Activated gamma-delta T cell treated with anti-CD3 and anti-CD28 coated beads, Interleukin-2, amount 50 U/mL, for 16 hours (primary cell): ENCODE measurements at regions not wholly inside any gene's neighbourhood (a gene's known extent, or its start where the extent isn't known, plus 50 kb on each side); places are given as distances from the start of the nearest gene placed in this dataset.
"Not testable (repeated sequence)": the region's sequence is repeated elsewhere in the genome, so short reads cannot be mapped to it uniquely, and the experiment has no call there.

Experiments used
- DNase-seq: peaks from one replicate; pipeline ENCODE4 v3.0.0-alpha.2; 2020; ENCODE audit warnings: low read depth

GRCh38 chr12:91307957-91308670 lies 125.5 kb upstream of the DCN start:
- no peak for DNase-seq

DNA sequence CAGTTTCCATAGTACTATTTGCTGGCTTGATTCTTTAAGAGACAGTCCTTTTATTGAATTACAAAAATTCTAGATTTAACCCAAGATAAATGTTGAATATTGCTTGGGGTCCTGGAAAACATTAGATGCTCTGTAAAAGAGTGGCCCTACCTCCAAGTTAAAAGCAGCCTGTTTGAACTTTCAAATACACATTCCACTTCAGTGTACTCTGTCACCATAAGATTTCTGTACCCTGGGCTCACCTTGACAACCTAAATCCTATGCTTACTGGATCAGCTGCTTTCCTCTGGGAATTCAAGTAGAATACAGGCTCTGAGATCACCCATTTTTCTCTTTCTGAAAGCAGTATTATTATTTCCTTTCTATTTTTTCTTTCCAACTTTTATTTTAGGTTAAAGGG lies 107.7 kb upstream of the DCN start:
- DNase-seq, result no peak

DNA sequence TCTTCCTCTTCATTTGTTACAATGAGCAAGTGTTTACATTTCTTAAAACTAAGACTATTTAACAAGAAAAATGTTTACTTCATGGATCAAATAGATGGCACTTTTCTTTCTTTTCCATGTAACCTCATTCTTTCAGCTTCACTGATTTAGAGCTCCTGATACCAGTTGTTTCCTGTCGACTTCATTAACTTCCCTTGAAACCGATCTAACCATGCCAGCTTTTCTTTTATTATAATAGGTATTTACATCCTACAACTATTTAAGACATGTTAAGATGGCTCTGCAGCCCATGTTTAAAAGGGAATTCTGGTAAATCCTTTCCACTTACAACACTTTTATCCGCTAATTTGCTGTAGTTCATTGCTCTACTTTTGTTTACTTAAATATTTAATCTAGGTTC lies 107.3 kb upstream of the DCN start:
- DNase-seq, result no peak

DNA sequence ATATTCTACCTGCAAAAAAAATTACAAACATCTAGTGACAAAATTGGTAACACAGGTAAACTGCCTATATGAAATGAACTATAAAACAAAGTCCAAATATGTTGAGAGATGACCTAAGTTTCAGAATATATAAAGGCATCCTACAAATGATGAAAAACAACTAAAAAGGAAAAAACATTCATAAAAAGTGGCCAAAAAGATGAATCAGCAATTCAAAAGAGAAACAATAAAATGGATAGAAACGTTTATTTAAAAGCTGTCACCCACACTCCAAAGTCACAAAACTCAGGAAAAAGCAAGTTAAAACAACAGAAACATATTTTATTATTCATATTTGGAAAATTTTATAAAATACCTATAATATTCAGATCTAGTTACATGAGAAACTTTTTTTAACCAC lies 106.5 kb upstream of the DCN start:
- no peak for DNase-seq

- DNase-seq, result no peak
These were observed 105.1 kb upstream of the DCN start for GRCh38 chr12:91287753-91288152.

- DNase-seq, result no peak
These were observed 95.5 kb upstream of the DCN start for GRCh38 chr12:91278126-91278525.

DNA sequence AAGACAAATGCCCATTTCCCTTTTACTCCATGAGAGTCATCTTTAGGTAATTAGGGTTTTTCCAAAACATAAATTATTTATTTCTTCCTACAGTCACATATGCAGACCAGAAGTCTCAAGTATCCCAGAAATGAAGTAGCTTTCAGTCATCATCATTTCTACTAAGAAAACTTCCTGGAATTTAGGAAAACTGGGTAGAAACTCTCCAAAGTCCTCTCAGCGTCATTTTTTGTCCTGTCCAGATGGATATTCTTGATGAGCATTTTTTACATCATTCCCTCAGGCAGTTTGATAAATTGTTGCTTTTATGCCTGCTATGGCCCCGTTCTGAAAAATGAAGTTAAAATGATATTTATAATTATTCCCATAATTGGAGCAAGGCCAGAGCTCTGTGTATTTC lies 93.9 kb upstream of the DCN start:
- DNase-seq, result no peak

DNA sequence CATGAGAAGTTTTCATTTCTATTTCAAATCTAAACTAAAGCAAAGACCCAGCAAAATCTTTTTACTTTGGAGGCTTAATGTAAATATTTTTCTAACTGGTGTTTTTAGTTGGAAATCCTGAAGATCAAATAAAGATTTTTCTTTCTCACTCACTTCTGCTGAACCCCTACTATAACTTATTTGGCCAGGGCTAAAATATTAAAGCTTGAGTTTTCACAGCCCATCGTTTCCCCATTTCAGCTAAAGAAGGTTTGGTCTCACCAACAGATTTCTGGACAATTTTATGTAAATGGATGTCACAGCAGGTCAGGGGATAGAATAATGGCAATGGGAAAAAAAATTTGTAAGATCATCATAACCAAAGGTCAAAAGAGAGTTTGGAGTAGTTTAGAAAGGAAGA lies 92.7 kb upstream of the DCN start:
- no peak for DNase-seq

DNA sequence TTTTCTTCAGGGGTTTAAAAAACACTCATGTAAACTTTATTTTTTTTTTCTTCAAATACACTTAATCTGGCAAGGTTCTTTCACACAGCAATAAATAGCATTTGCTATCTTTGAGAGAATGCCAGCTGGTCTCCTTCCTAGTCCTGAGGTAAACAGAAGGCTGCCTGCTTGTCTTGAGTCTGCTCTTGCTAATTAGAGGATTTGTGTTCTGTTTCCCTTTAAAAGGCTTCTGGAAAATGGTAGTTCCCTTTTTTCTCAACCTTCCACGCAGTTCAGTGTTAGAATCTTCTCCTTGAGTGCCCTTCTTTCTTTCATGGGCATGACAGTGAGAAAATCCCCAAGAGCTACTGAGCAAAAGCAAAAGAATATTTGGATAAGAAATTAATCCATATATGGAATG lies 92.3 kb upstream of the DCN start:
- DNase-seq, result no peak

DNA sequence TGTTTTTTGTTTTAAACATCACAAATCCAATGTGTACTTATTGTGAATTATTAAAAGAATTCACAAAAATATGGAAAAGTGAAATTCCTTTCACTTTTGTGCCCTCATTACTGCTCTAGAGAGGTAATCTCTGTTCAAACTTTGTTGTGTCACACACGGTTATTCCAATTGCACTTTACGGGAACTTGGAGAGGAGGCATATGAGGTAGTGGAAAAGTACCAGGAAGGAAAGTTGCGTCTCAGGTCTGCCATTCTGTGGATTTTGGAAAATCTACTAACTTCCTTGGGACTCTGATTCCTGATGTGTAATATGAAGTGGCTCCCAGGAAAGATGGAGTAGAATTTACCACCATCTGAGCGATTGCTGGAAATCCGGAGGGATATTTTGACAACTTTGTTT lies 90.9 kb upstream of the DCN start:
- no peak for DNase-seq

GRCh38 chr12:91272461-91273063 lies 89.9 kb upstream of the DCN start:
- DNase-seq, result no peak

GRCh38 chr12:91271185-91271584 lies 88.6 kb upstream of the DCN start:
- no peak for DNase-seq

DNA sequence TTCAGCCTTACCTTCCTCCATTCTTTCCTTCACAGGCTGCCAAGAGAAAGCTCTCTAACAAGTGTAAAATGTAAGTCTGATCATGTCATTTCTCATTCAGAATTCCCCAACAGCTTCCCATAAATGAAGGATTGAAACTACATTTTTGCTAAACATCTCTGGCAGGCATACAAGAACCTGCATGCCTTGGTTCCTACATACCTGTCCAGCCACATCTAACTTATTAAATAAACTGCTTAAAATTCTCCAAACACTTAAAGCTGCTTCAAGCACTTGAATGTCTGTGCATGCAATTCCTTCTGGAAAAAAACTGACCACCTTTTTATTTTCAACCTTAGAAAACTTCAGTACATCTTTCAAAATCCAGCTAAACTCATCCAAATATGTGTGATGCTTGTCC lies 84.4 kb upstream of the DCN start:
- DNase-seq, result no peak

DNA sequence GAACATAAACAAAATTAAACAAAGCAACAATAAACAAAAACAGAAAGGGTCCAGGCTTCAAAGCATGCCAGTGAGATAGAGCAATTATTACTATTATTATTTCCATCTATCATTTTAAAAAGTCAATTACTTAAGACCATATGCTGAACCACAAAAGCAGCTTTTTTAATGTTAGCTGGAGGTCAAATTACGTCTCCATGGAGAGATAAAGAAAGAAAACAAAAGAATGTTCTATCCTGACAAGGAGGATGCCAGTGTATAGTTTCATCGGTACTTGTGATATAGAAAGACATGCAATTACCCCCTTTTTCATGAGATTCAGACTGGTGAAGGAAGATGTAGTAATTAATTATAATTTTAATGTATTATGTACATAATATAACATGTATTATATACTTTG lies 81.6 kb upstream of the DCN start:
- no peak for DNase-seq

DNA sequence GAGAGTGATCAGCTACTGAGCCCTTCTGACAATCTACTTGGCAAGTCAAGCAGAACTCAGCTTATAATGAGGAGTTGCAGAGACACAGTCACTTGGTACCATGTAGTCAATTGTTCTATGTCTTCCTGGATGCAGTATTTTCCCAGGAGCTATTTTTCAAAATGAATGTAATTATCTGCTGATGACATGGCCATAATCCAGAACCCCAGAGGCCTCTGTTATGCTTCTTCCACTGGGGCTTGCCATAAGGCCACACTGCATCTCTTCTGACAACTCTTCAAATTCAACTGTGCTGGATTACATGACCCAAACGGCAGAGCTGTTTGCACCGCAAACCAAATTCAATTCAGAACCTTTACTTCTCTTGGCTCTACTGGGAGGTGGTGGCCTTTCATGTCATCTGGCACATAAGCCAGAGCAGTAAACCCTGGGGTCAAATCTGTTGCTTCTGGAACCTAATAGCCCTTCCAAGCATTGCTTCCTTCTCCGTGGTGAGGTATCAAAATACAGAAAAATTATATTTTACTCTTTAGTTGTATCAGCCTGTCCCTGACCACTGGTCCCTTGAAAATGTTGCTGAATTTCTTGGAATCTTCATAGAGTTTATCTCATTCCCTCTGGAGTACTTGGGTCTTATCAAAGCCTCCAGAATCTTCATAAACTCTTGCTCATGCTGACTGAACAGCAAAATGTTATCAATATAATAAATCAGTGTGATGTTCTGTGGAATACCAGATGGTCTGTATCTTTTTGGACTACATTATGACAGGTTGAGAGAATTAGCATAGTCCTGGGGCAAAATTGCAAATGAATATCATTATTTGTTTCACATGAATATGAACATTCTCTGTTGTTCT lies 79.4 kb upstream of the DCN start:
- no peak for DNase-seq

DNA sequence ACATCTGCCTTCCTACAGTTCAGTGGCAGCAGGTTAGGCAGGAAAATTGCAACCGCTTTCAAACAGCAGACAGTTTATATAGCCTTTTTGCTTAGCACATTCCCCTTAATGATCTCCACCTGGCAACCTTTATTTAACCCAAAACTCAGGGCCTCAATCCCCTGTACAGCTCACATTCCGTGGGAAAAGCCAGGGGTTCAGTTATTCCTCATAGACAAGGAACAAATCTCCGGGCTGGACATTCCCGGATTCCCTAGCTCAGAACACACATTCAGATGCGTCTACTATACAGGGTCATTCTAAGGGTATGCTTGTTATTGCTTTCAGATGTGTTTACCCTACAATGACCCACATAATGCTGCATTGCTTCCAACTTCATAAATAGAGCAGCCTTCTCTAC lies 73.8 kb upstream of the DCN start:
- no peak for DNase-seq

GRCh38 chr12:91252341-91252740 lies 69.7 kb upstream of the DCN start:
- no peak for DNase-seq

DNA sequence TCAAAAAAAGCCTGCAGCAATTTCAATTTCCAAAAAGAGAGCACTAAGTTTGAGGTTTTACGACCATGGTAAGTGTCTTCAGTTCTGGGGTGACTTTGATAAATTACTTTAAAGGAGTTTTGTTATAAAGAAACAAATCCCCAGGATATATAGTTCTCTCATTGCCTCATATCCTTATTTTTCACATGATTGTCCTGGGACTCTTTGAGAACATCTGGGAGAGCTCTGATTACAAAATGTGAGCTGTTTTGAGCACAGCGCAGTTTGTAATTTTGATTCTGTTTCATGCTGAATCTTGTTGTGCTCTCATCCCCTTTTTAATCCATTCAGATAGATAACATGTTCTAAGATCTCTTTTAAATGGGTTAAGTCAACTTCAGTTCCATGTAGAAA lies 67.7 kb upstream of the DCN start:
- no peak for DNase-seq

GRCh38 chr12:91249518-91250272 lies 67.1 kb upstream of the DCN start:
- no peak for DNase-seq

- DNase-seq, result no peak
These were observed 66.4 kb upstream of the DCN start for GRCh38 chr12:91249054-91249453.

DNA sequence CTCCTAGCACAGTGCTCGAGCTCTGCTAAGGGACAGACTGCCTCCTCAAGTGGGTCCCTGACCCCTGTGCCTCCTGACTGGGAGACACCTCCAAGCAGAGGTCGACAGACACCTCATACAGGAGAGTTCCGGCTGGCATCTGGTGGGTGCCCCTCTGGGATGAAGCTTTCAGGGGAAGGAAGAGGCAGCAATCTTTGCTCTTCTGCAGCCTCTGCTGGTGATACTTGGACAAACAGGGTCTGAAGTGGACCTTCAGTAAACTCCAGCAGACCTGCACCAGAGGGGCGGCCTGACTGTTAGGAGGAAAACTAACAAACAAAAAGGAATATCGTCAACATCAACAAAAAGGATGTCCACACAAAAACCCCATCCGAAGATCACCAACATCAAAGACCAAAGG lies 60.6 kb upstream of the DCN start:
- DNase-seq, result not testable (repeated sequence)

DNA sequence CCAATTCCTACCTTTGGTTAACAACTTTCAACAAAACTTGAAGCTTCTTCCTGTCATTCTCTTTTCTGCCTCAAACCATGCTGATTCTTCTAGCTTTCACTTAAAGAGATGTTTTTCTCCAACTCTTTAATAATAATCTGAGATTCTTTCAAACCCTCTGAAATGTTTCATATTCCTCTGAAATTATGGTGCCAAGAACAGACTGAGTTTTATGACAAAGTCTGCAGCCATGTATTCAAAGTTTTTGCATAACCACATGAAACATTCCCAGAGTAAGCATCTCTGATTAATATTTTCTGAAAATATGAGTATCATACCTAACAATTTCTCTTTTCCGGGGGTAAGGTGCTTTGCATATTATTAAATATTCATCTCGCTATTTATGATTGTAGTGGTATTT lies 59.1 kb upstream of the DCN start:
- DNase-seq, result no peak
